SJSA1 (cell line): ENCODE measurements at regions not wholly inside any gene's neighbourhood (a gene's known extent, or its start where the extent isn't known, plus 50 kb on each side); places are given as distances from the start of the nearest gene placed in this dataset.

Experiments used
- DNase-seq, 2 experiments: peaks; one replicate each; pipeline ENCODE4 v3.0.0-alpha.2; 2015 to 2020; ENCODE audit warnings: low spot score in 2 of 2, low read depth in 1 of 2
- H3K27ac ChIP-seq: fragments of 250-450 bp; sonication (Bioruptor Pico); 2 replicates; pipeline ENCODE4 v1.5.1; 2020; ENCODE audit warnings: mild to moderate bottlenecking, moderate library complexity
- H3K27me3 ChIP-seq: fragments of 250-450 bp; sonication (Bioruptor Pico); replicated peaks from 2 replicates; pipeline ENCODE4 v1.5.1; 2020; ENCODE audit warnings: mild to moderate bottlenecking, moderate library complexity
- H3K36me3 ChIP-seq: fragments of 250-450 bp; sonication (Bioruptor Pico); 2 replicates; pipeline ENCODE4 v1.5.1; 2020; ENCODE audit warnings: mild to moderate bottlenecking
- H3K4me1 ChIP-seq: fragments of 250-450 bp; sonication (Bioruptor Pico); replicated peaks from 2 replicates; pipeline ENCODE4 v1.6.1; 2021; ENCODE audit warnings: mild to moderate bottlenecking
- H3K4me3 ChIP-seq: fragments of 250-450 bp; sonication (Bioruptor Pico); 2 replicates; pipeline ENCODE4 v1.5.1; 2020; ENCODE audit warnings: mild to moderate bottlenecking
- H3K9me3 ChIP-seq: fragments of 250-450 bp; sonication (Bioruptor Pico); replicated peaks from 2 replicates; pipeline ENCODE4 v1.5.1; 2020; ENCODE audit warnings: mild to moderate bottlenecking

- no peaks in the 10 kb centered on the region for H3K4me1 ChIP-seq
- DNase-seq: no peak
Observed at GRCh38 chr2:149841396-149841795, 253.8 kb upstream of the MMADHC start.

GRCh38 chr2:149832324-149832723 lies 244.7 kb upstream of the MMADHC start:
- Histone ChIP-seq H3K4me3 (no peak overlapping the region), H3K9me3 (no peaks in the 10 kb centered on the region), H3K36me3 (no peaks in the 10 kb centered on the region), H3K4me1 (peaks cover 10% of the 10 kb centered on the region; the same call in 1 of the 2 replicates), H3K27me3 (no peaks in the 10 kb centered on the region), H3K27ac (no peak overlapping the region)
- DNase-seq: no peak

More at GRCh38 chr2:149841396-149841795, 253.8 kb upstream of the MMADHC start:
- Histone ChIP-seq H3K9me3 (no peaks in the 10 kb centered on the region), H3K4me3 (no peak overlapping the region), H3K36me3 (no peaks in the 10 kb centered on the region), H3K27me3 (no peaks in the 10 kb centered on the region), H3K27ac (no peak overlapping the region)

GRCh38 chr2:149828520-149829210 lies 241.1 kb upstream of the MMADHC start:
- H3K27me3 ChIP-seq: no peaks in the 10 kb centered on the region
- no peaks in the 10 kb centered on the region for H3K36me3 ChIP-seq
- peaks cover 15% of the 10 kb centered on the region; the same call in 1 of the 2 replicates for H3K4me1 ChIP-seq
- H3K27ac ChIP-seq: no peak overlapping the region
- H3K9me3 ChIP-seq: no peaks in the 10 kb centered on the region
- DNase-seq: no peak
- H3K4me3 ChIP-seq: no peak overlapping the region

GRCh38 chr2:149827585-149828126 lies 240.1 kb upstream of the MMADHC start:
- Histone ChIP-seq H3K9me3 (no peaks in the 10 kb centered on the region), H3K36me3 (no peaks in the 10 kb centered on the region), H3K4me1 (peaks cover 12% of the 10 kb centered on the region; the same call in 1 of the 2 replicates), H3K27me3 (no peaks in the 10 kb centered on the region), H3K27ac (no peak overlapping the region), H3K4me3 (no peak overlapping the region)
- DNase-seq: no peak

GRCh38 chr2:149826471-149827125 lies 239.0 kb upstream of the MMADHC start:
- DNase-seq: no peak
- H3K27ac ChIP-seq: no peak overlapping the region
- H3K36me3 ChIP-seq: no peaks in the 10 kb centered on the region
- no peaks in the 10 kb centered on the region for H3K27me3 ChIP-seq
- no peak overlapping the region for H3K4me3 ChIP-seq
- peaks cover 6% of the 10 kb centered on the region; the same call in 1 of the 2 replicates for H3K4me1 ChIP-seq
- H3K9me3 ChIP-seq: no peaks in the 10 kb centered on the region

GRCh38 chr2:149825473-149825872 lies 237.9 kb upstream of the MMADHC start:
- Histone ChIP-seq H3K4me1 (peaks cover 6% of the 10 kb centered on the region; the same call in 1 of the 2 replicates), H3K36me3 (no peaks in the 10 kb centered on the region), H3K4me3 (no peak overlapping the region), H3K27me3 (no peaks in the 10 kb centered on the region), H3K9me3 (no peaks in the 10 kb centered on the region), H3K27ac (no peak overlapping the region)
- no peak for DNase-seq

- no peak overlapping the region for H3K27ac ChIP-seq
- no peaks in the 10 kb centered on the region for H3K27me3 ChIP-seq
- no peak overlapping the region for H3K4me3 ChIP-seq
- no peaks in the 10 kb centered on the region for H3K9me3 ChIP-seq
- no peak for DNase-seq
- H3K36me3 ChIP-seq: no peaks in the 10 kb centered on the region
- peaks cover 6% of the 10 kb centered on the region; the same call in 1 of the 2 replicates for H3K4me1 ChIP-seq
Observed at GRCh38 chr2:149824136-149824535, 236.6 kb upstream of the MMADHC start.

GRCh38 chr2:149819356-149819957 lies 231.9 kb upstream of the MMADHC start:
- Histone ChIP-seq H3K27me3 (no peaks in the 10 kb centered on the region), H3K9me3 (no peaks in the 10 kb centered on the region), H3K36me3 (no peaks in the 10 kb centered on the region), H3K4me3 (no peak overlapping the region), H3K27ac (no peak overlapping the region), H3K4me1 (peaks cover 10% of the 10 kb centered on the region; the same call in 1 of the 2 replicates)
- no peak for DNase-seq

- H3K4me3 ChIP-seq: no peak overlapping the region
- H3K36me3 ChIP-seq: no peaks in the 10 kb centered on the region
- no peaks in the 10 kb centered on the region for H3K27me3 ChIP-seq
- DNase-seq: no peak
- no peak overlapping the region for H3K27ac ChIP-seq
- H3K4me1 ChIP-seq: peaks cover 4% of the 10 kb centered on the region; the same call in 1 of the 2 replicates
- no peaks in the 10 kb centered on the region for H3K9me3 ChIP-seq
Observed at GRCh38 chr2:149816756-149817551, 229.4 kb upstream of the MMADHC start.

GRCh38 chr2:149815941-149816340 lies 228.4 kb upstream of the MMADHC start:
- H3K4me3 ChIP-seq: no peak overlapping the region
- no peak for DNase-seq
- H3K4me1 ChIP-seq: peaks cover 4% of the 10 kb centered on the region; the same call in 1 of the 2 replicates
- no peaks in the 10 kb centered on the region for H3K27me3 ChIP-seq
- H3K9me3 ChIP-seq: no peaks in the 10 kb centered on the region
- no peak overlapping the region for H3K27ac ChIP-seq
- H3K36me3 ChIP-seq: no peaks in the 10 kb centered on the region

- H3K4me3 ChIP-seq: no peak overlapping the region
- no peak overlapping the region for H3K27ac ChIP-seq
- DNase-seq: no peak
- peaks cover 4% of the 10 kb centered on the region; the same call in 1 of the 2 replicates for H3K4me1 ChIP-seq
- no peaks in the 10 kb centered on the region for H3K36me3 ChIP-seq
- no peaks in the 10 kb centered on the region for H3K9me3 ChIP-seq
- H3K27me3 ChIP-seq: no peaks in the 10 kb centered on the region
Observed at GRCh38 chr2:149814901-149815300, 227.3 kb upstream of the MMADHC start.

- no peaks in the 10 kb centered on the region for H3K9me3 ChIP-seq
- no peak overlapping the region for H3K27ac ChIP-seq
- H3K4me3 ChIP-seq: no peak overlapping the region
- H3K4me1 ChIP-seq: peaks cover 4% of the 10 kb centered on the region; the same call in 1 of the 2 replicates
- no peaks in the 10 kb centered on the region for H3K27me3 ChIP-seq
- H3K36me3 ChIP-seq: no peaks in the 10 kb centered on the region
- DNase-seq: no peak
Observed at GRCh38 chr2:149814049-149814448, 226.5 kb upstream of the MMADHC start.

- H3K27me3 ChIP-seq: no peaks in the 10 kb centered on the region
- DNase-seq: no peak
- H3K27ac ChIP-seq: no peak overlapping the region
- H3K4me1 ChIP-seq: no peaks in the 10 kb centered on the region
- no peak overlapping the region for H3K4me3 ChIP-seq
- H3K36me3 ChIP-seq: no peaks in the 10 kb centered on the region
- H3K9me3 ChIP-seq: no peaks in the 10 kb centered on the region
Observed at GRCh38 chr2:149808556-149808955, 221.0 kb upstream of the MMADHC start.
